ENCODE measurements at regions not wholly inside any gene's neighbourhood (a gene's known extent, or its start where the extent isn't known, plus 50 kb on each side); places are given as distances from the start of the nearest gene placed in this dataset.

GRCh38 chr17:36661047-36661666 is 59.8 kb downstream of the MRM1 start:
- no peaks in the 10 kb centered on the region for H3K9me3 ChIP-seq (ENCODE audit: control insufficient read depth in 1 of 2, low read length in 2 of 2)
- peaks cover 14% of the 10 kb centered on the region for H3K27me3 ChIP-seq (ENCODE audit: low read depth, low read length)
- no peaks in the 10 kb centered on the region for H3K36me3 ChIP-seq (ENCODE audit: control insufficient read depth in 1 of 2, insufficient read depth in 2 of 2, low read length in 2 of 2)
- H3K4me1 ChIP-seq (ENCODE audit: control insufficient read depth in 1 of 2, insufficient read depth in 2 of 2, low read length in 2 of 2) = peaks cover 0 to 14% of the 10 kb centered on the region in 2 donors
- H3K4me3 ChIP-seq (ENCODE audit: low read depth in 1 of 2, low read length in 2 of 2) = no peak overlapping the region
- no peak overlapping the region for H3K27ac ChIP-seq (ENCODE audit: low read length)

- no peaks in the 10 kb centered on the region for H3K36me3 ChIP-seq (ENCODE audit: control insufficient read depth in 1 of 2, insufficient read depth in 2 of 2, low read length in 2 of 2)
- H3K4me3 ChIP-seq (ENCODE audit: low read depth in 1 of 2, low read length in 2 of 2) = no peak overlapping the region
- no peak overlapping the region for H3K27ac ChIP-seq (ENCODE audit: low read length)
- H3K27me3 ChIP-seq (ENCODE audit: low read depth, low read length) = peaks cover 11% of the 10 kb centered on the region
- peaks cover 0 to 14% of the 10 kb centered on the region in 2 donors for H3K4me1 ChIP-seq (ENCODE audit: control insufficient read depth in 1 of 2, insufficient read depth in 2 of 2, low read length in 2 of 2)
- no peaks in the 10 kb centered on the region for H3K9me3 ChIP-seq (ENCODE audit: control insufficient read depth in 1 of 2, low read length in 2 of 2)
Measured at GRCh38 chr17:36661688-36662087, 60.3 kb downstream of the MRM1 start.

- Histone ChIP-seq H3K9me3 (ENCODE audit: control insufficient read depth in 1 of 2, low read length in 2 of 2) (no peaks in the 10 kb centered on the region), H3K27ac (ENCODE audit: low read length) (no peak overlapping the region), H3K36me3 (ENCODE audit: control insufficient read depth in 1 of 2, insufficient read depth in 2 of 2, low read length in 2 of 2) (no peaks in the 10 kb centered on the region), H3K27me3 (ENCODE audit: low read depth, low read length) (peaks cover 6% of the 10 kb centered on the region), H3K4me3 (ENCODE audit: low read depth in 1 of 2, low read length in 2 of 2) (no peak overlapping the region), H3K4me1 (ENCODE audit: control insufficient read depth in 1 of 2, insufficient read depth in 2 of 2, low read length in 2 of 2) (no peaks in the 10 kb centered on the region)
Measured at GRCh38 chr17:36665417-36665816, 64.0 kb downstream of the MRM1 start.

- no peaks in the 10 kb centered on the region for H3K27me3 ChIP-seq (ENCODE audit: low read depth, low read length)
- H3K4me1 ChIP-seq (ENCODE audit: control insufficient read depth in 1 of 2, insufficient read depth in 2 of 2, low read length in 2 of 2) = no peaks in the 10 kb centered on the region
- no peaks in the 10 kb centered on the region for H3K9me3 ChIP-seq (ENCODE audit: control insufficient read depth in 1 of 2, low read length in 2 of 2)
- H3K36me3 ChIP-seq (ENCODE audit: control insufficient read depth in 1 of 2, insufficient read depth in 2 of 2, low read length in 2 of 2) = no peaks in the 10 kb centered on the region
- H3K4me3 ChIP-seq (ENCODE audit: low read depth in 1 of 2, low read length in 2 of 2) = no peak overlapping the region
- no peak overlapping the region for H3K27ac ChIP-seq (ENCODE audit: low read length)
Measured at GRCh38 chr17:36667922-36668321, 66.5 kb downstream of the MRM1 start.

GRCh38 chr17:36668824-36669223 is 67.4 kb downstream of the MRM1 start:
- H3K36me3 ChIP-seq (ENCODE audit: control insufficient read depth in 1 of 2, insufficient read depth in 2 of 2, low read length in 2 of 2) = no peaks in the 10 kb centered on the region
- H3K9me3 ChIP-seq (ENCODE audit: control insufficient read depth in 1 of 2, low read length in 2 of 2) = no peaks in the 10 kb centered on the region
- no peaks in the 10 kb centered on the region for H3K4me1 ChIP-seq (ENCODE audit: control insufficient read depth in 1 of 2, insufficient read depth in 2 of 2, low read length in 2 of 2)
- H3K4me3 ChIP-seq (ENCODE audit: low read depth in 1 of 2, low read length in 2 of 2) = no peak overlapping the region
- no peak overlapping the region for H3K27ac ChIP-seq (ENCODE audit: low read length)
- no peaks in the 10 kb centered on the region for H3K27me3 ChIP-seq (ENCODE audit: low read depth, low read length)

- H3K36me3 ChIP-seq (ENCODE audit: control insufficient read depth in 1 of 2, insufficient read depth in 2 of 2, low read length in 2 of 2) = no peaks in the 10 kb centered on the region
Measured at GRCh38 chr17:36671144-36671543, 69.8 kb downstream of the MRM1 start.

GRCh38 chr17:36672403-36672918 is 71.1 kb downstream of the MRM1 start:
- H3K4me1 ChIP-seq (ENCODE audit: control insufficient read depth in 1 of 2, insufficient read depth in 2 of 2, low read length in 2 of 2) = no peaks in the 10 kb centered on the region
- H3K27ac ChIP-seq (ENCODE audit: low read length) = no peak overlapping the region
- no peaks in the 10 kb centered on the region for H3K36me3 ChIP-seq (ENCODE audit: control insufficient read depth in 1 of 2, insufficient read depth in 2 of 2, low read length in 2 of 2)
- no peaks in the 10 kb centered on the region for H3K9me3 ChIP-seq (ENCODE audit: control insufficient read depth in 1 of 2, low read length in 2 of 2)
- H3K4me3 ChIP-seq (ENCODE audit: low read depth in 1 of 2, low read length in 2 of 2) = no peak overlapping the region
- no peaks in the 10 kb centered on the region for H3K27me3 ChIP-seq (ENCODE audit: low read depth, low read length)

More at GRCh38 chr17:36671144-36671543, 69.8 kb downstream of the MRM1 start:
- H3K4me1 ChIP-seq (ENCODE audit: control insufficient read depth in 1 of 2, insufficient read depth in 2 of 2, low read length in 2 of 2) = no peaks in the 10 kb centered on the region
- H3K27me3 ChIP-seq (ENCODE audit: low read depth, low read length) = no peaks in the 10 kb centered on the region
- H3K4me3 ChIP-seq (ENCODE audit: low read depth in 1 of 2, low read length in 2 of 2) = no peak overlapping the region
- no peak overlapping the region for H3K27ac ChIP-seq (ENCODE audit: low read length)
- H3K9me3 ChIP-seq (ENCODE audit: control insufficient read depth in 1 of 2, low read length in 2 of 2) = no peaks in the 10 kb centered on the region

- Histone ChIP-seq H3K27ac (ENCODE audit: low read length) (no peak overlapping the region), H3K9me3 (ENCODE audit: control insufficient read depth in 1 of 2, low read length in 2 of 2) (no peaks in the 10 kb centered on the region), H3K27me3 (ENCODE audit: low read depth, low read length) (no peaks in the 10 kb centered on the region), H3K4me3 (ENCODE audit: low read depth in 1 of 2, low read length in 2 of 2) (no peak overlapping the region), H3K4me1 (ENCODE audit: control insufficient read depth in 1 of 2, insufficient read depth in 2 of 2, low read length in 2 of 2) (no peaks in the 10 kb centered on the region), H3K36me3 (ENCODE audit: control insufficient read depth in 1 of 2, insufficient read depth in 2 of 2, low read length in 2 of 2) (no peaks in the 10 kb centered on the region)
Measured at GRCh38 chr17:36673068-36673467, 71.7 kb downstream of the MRM1 start.

- Histone ChIP-seq H3K27me3 (ENCODE audit: low read depth, low read length) (no peaks in the 10 kb centered on the region), H3K4me3 (ENCODE audit: low read depth in 1 of 2, low read length in 2 of 2) (no peak overlapping the region), H3K36me3 (ENCODE audit: control insufficient read depth in 1 of 2, insufficient read depth in 2 of 2, low read length in 2 of 2) (no peaks in the 10 kb centered on the region), H3K9me3 (ENCODE audit: control insufficient read depth in 1 of 2, low read length in 2 of 2) (no peaks in the 10 kb centered on the region), H3K4me1 (ENCODE audit: control insufficient read depth in 1 of 2, insufficient read depth in 2 of 2, low read length in 2 of 2) (no peaks in the 10 kb centered on the region), H3K27ac (ENCODE audit: low read length) (no peak overlapping the region)
Measured at GRCh38 chr17:36673637-36674277, 72.4 kb downstream of the MRM1 start.

GRCh38 chr17:36674278-36674650 is 72.9 kb downstream of the MRM1 start:
- Histone ChIP-seq H3K36me3 (ENCODE audit: control insufficient read depth in 1 of 2, insufficient read depth in 2 of 2, low read length in 2 of 2) (no peaks in the 10 kb centered on the region), H3K9me3 (ENCODE audit: control insufficient read depth in 1 of 2, low read length in 2 of 2) (no peaks in the 10 kb centered on the region), H3K27ac (ENCODE audit: low read length) (no peak overlapping the region), H3K27me3 (ENCODE audit: low read depth, low read length) (no peaks in the 10 kb centered on the region), H3K4me1 (ENCODE audit: control insufficient read depth in 1 of 2, insufficient read depth in 2 of 2, low read length in 2 of 2) (no peaks in the 10 kb centered on the region), H3K4me3 (ENCODE audit: low read depth in 1 of 2, low read length in 2 of 2) (no peak overlapping the region)

- Histone ChIP-seq H3K36me3 (ENCODE audit: control insufficient read depth in 1 of 2, insufficient read depth in 2 of 2, low read length in 2 of 2) (no peaks in the 10 kb centered on the region), H3K4me1 (ENCODE audit: control insufficient read depth in 1 of 2, insufficient read depth in 2 of 2, low read length in 2 of 2) (no peaks in the 10 kb centered on the region), H3K9me3 (ENCODE audit: control insufficient read depth in 1 of 2, low read length in 2 of 2) (no peaks in the 10 kb centered on the region), H3K4me3 (ENCODE audit: low read depth in 1 of 2, low read length in 2 of 2) (no peak overlapping the region), H3K27me3 (ENCODE audit: low read depth, low read length) (no peaks in the 10 kb centered on the region), H3K27ac (ENCODE audit: low read length) (no peak overlapping the region)
Measured at GRCh38 chr17:36675250-36675649, 73.9 kb downstream of the MRM1 start.

- H3K9me3 ChIP-seq (ENCODE audit: control insufficient read depth in 1 of 2, low read length in 2 of 2) = no peaks in the 10 kb centered on the region
- H3K27me3 ChIP-seq (ENCODE audit: low read depth, low read length) = no peaks in the 10 kb centered on the region
- H3K4me1 ChIP-seq (ENCODE audit: control insufficient read depth in 1 of 2, insufficient read depth in 2 of 2, low read length in 2 of 2) = no peaks in the 10 kb centered on the region
- H3K36me3 ChIP-seq (ENCODE audit: control insufficient read depth in 1 of 2, insufficient read depth in 2 of 2, low read length in 2 of 2) = no peaks in the 10 kb centered on the region
- H3K4me3 ChIP-seq (ENCODE audit: low read depth in 1 of 2, low read length in 2 of 2) = no peak overlapping the region
- H3K27ac ChIP-seq (ENCODE audit: low read length) = no peak overlapping the region
Measured at GRCh38 chr17:36675786-36676185, 74.4 kb downstream of the MRM1 start.

Data from muscle layer of duodenum (tissue), 2 donors.